B cell (primary cell): ENCODE measurements at regions not wholly inside any gene's neighbourhood (a gene's known extent, or its start where the extent isn't known, plus 50 kb on each side); places are given as distances from the start of the nearest gene placed in this dataset.

Experiments used
- EZH2 ChIP-seq: IDR thresholded peaks from 2 replicates; pipeline ENCODE4 v1.6.1; 2012; ENCODE audit warnings: borderline replicate concordance, low read depth, mild to moderate bottlenecking, moderate library complexity, low read length; ENCODE audit not compliant: insufficient read depth, poor library complexity, severe bottlenecking
- TF ChIP-seq, protein P1 (sequence below): fragments of 200-600 bp; IDR thresholded peaks from one replicate; pipeline ENCODE4 v1.8.0; 2022; ENCODE audit warnings: antibody characterized with exemption, mild to moderate bottlenecking

DNA sequence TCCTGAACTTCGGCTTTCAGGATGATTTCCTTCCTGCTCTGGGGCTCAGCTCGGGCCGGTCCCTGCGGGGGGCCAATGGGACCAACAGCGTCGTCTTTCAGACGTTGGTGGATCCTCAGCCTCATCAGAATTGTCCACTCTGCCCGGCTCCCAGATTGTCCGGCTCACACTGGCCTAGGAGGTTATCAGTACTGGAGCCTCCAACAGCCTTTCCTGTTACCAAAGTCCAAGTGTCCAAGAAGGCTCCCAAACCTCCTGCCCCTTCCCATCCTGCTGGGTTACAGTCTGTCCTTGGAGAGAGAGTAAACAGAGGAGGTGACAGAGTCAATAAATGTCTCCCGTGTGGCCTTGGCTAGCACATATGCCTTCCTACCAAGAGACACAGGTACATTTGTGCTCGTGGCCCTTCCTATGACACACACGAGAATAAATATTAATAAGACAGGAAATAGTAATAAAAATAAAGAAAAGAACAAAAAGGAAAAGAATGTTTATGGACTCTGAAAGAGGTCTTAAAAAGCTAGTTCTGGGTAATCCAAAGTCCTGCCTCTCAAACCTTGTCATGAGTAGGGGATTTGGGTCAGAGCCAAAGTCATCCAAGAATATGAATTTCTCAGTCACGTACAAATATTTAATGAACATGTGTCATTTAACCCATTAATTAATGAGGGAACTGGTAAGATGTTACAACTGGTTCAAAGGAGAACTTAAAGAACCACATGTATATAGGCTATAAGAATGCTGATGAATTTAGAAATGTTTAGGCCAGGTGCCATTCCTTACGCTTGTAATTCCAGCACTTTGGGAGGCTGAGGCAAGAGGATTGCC is 80.8 kb upstream of the SLC2A1 start:
- TF ChIP-seq, protein P1, sequence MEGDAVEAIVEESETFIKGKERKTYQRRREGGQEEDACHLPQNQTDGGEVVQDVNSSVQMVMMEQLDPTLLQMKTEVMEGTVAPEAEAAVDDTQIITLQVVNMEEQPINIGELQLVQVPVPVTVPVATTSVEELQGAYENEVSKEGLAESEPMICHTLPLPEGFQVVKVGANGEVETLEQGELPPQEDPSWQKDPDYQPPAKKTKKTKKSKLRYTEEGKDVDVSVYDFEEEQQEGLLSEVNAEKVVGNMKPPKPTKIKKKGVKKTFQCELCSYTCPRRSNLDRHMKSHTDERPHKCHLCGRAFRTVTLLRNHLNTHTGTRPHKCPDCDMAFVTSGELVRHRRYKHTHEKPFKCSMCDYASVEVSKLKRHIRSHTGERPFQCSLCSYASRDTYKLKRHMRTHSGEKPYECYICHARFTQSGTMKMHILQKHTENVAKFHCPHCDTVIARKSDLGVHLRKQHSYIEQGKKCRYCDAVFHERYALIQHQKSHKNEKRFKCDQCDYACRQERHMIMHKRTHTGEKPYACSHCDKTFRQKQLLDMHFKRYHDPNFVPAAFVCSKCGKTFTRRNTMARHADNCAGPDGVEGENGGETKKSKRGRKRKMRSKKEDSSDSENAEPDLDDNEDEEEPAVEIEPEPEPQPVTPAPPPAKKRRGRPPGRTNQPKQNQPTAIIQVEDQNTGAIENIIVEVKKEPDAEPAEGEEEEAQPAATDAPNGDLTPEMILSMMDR = no peak
- no peak for TF ChIP-seq EZH2
